Astrocyte (in vitro differentiated cells and primary cell): ENCODE measurements at regions not wholly inside any gene's neighbourhood (a gene's known extent, or its start where the extent isn't known, plus 50 kb on each side); places are given as distances from the start of the nearest gene placed in this dataset.

ENCODE experiments used
- CTCF ChIP-seq: IDR thresholded peaks from 2 replicates; pipeline ENCODE4 v1.5.1; 2011; ENCODE audit warnings: low read depth, mild to moderate bottlenecking, inconsistent platforms, low read length, moderate library complexity; ENCODE audit not compliant: insufficient read depth
- EZH2 ChIP-seq: IDR thresholded peaks from 2 replicates; pipeline ENCODE4 v1.6.1; 2012; ENCODE audit warnings: mild to moderate bottlenecking, low read length, inconsistent platforms; ENCODE audit not compliant: insufficient read depth

- TF ChIP-seq CTCF = no peak
- no peak for TF ChIP-seq EZH2
Measured at GRCh38 chr14:84112589-84112988, 1417.4 kb upstream of the FLRT2 start.
